Coronary artery (tissue), 2 donors: ENCODE measurements at regions not wholly inside any gene's neighbourhood (a gene's known extent, or its start where the extent isn't known, plus 50 kb on each side); places are given as distances from the start of the nearest gene placed in this dataset.
"Not testable (repeated sequence)": the region's sequence is repeated elsewhere in the genome, so short reads cannot be mapped to it uniquely, and the experiment has no call there.

Experiments
- DNase-seq: peaks from one replicate; pipeline ENCODE4 v3.0.0-alpha.2; 2017; ENCODE audit warnings: low spot score
- H3K27ac ChIP-seq, 2 donors: fragments of 200-600 bp; sonication (generic); one replicate each; pipeline ENCODE4 v1.5.1; 2016 to 2019
- H3K4me3 ChIP-seq: fragments of 200-600 bp; sonication (generic); 2 replicates; pipeline ENCODE4 v1.5.1; 2016; ENCODE audit warnings: mild to moderate bottlenecking, moderate library complexity
- TF ChIP-seq, protein P1 (sequence below): fragments of 200-600 bp; sonication (generic); IDR thresholded peaks from one replicate; pipeline ENCODE4 v1.5.1; 2019; ENCODE audit warnings: antibody characterized with exemption

DNA sequence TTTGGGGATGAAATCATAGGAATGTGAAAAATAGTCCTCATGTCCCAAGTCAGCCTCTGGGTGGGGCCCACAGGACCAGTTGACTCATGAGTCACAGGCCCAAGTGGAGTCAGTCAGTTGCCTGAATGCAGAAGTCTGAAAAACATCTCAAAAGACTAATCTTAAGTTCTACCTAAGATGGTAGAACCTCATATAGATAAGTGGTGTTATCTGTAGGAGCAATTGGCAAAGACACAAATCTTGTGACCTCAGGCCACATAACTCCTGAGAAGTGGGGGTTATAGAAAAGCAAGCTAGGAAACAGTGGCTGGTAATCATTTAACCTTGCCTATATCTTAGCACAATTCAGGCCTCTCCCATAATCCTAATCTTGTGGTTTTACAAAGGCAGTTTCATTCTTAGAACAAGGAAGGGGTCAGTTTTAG lies 257.1 kb upstream of the SPOPL start:
- DNase-seq: no peak
- Histone ChIP-seq H3K27ac (peak overlapping the region; percentile 10 to 90), H3K4me3 (no peak overlapping the region)
- TF ChIP-seq, protein P1, sequence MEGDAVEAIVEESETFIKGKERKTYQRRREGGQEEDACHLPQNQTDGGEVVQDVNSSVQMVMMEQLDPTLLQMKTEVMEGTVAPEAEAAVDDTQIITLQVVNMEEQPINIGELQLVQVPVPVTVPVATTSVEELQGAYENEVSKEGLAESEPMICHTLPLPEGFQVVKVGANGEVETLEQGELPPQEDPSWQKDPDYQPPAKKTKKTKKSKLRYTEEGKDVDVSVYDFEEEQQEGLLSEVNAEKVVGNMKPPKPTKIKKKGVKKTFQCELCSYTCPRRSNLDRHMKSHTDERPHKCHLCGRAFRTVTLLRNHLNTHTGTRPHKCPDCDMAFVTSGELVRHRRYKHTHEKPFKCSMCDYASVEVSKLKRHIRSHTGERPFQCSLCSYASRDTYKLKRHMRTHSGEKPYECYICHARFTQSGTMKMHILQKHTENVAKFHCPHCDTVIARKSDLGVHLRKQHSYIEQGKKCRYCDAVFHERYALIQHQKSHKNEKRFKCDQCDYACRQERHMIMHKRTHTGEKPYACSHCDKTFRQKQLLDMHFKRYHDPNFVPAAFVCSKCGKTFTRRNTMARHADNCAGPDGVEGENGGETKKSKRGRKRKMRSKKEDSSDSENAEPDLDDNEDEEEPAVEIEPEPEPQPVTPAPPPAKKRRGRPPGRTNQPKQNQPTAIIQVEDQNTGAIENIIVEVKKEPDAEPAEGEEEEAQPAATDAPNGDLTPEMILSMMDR: no peak

DNA sequence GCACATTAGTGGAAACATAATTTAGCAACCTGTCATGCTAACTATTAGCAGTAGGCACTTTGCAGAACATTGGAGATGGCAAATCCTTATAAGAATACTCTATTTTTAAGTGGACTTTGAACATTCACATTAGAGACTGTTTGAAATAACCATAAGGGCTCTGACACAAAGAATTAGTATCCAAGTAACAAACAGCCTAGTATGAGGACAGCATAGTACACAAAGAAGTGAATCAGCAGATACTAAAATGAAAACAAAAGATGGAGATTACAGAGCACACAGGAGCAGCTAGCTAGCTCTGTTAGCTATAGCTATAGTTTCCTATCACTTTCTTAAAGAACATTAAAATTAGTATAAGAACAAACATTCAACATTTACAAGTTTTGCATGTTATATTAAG lies 256.3 kb upstream of the SPOPL start:
- TF ChIP-seq, protein P1: no peak
- Histone ChIP-seq H3K4me3 (no peak overlapping the region), H3K27ac (peak overlapping the region; percentile 10 to 90)
- no peak for DNase-seq

DNA sequence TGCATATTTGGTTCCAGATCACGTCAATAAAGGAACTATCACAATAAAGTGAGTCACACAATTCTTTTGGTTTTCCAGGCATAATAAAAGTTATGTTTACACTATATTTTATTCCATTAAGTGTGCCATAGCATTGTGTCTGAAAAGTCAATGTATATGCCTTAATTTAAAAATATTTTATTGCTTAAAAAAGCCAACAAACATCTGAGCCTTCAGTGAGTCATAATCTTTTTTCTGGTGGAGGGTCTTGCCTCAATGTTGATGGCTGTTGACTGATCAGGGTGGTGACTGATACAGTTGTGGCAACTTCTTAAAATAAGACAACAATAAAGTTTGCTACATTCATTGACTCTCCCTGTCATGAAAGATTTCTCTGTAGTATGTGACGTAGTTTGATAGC lies 254.3 kb upstream of the SPOPL start:
- DNase-seq: no peak
- no peak overlapping the region for H3K27ac ChIP-seq
- H3K4me3 ChIP-seq: no peak overlapping the region
- TF ChIP-seq, protein P1: no peak

DNA sequence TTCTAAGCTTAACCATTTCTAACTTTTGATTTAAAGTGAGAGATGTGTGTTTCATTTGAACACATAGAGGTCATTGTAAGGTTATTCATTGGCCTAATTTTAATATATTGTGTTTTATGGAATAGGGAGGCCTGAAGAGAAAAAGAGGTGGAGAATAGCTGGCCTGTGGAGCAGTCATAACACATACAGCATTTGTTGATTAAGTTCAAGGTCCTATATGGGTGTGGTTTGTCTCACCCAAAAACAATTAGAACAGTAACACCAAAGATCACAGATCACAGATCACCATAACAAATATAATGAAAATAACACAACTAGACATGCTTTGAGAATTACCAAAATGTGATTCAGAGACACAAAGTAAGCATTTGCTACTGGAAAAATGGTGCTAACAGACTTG lies 252.4 kb upstream of the SPOPL start:
- H3K4me3 ChIP-seq: no peak overlapping the region
- no peak for DNase-seq
- H3K27ac ChIP-seq: no peak overlapping the region
- TF ChIP-seq, protein P1: no peak

DNA sequence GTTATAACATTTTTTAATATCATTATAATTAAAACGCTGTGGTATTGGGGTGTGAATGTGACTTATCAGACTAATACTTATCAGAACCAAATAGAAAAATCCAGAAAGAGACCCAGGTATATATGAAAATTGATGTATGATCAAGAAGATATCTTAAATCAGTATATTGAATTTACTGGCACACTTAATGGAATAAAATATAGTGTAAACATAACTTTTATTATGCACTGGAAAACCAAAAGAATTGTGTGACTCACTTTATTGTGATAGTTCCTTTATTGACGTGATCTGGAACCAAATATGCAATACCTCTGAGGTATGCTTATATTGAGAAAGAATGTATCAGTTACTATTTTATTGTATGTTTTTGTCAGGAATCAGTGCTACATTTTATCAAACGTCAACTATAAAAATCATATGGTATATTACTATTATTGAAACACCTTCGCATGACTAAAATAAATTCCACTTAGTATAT lies 250.7 kb upstream of the SPOPL start:
- DNase-seq, H3K27ac ChIP-seq, H3K4me3 ChIP-seq: not testable (repeated sequence)

DNA sequence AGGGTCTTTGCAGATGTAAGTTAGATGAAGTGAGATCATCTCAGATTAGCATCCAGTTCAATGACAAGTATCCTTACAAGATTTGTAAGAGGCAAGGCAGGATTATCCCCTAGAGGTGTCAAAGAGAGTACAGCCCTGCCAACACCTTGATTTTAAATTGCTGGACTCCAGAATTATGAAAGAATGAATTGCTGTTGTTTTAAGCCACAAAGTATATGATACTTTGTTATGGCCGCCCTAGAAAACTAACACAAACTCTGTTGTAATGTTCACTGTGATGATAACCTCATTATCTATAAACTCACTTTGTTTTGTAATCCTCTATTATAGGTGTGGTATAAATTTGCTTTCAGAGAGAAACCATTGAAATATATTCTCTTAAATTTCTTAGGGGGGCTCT lies 249.0 kb upstream of the SPOPL start:
- Histone ChIP-seq H3K27ac (no peak overlapping the region), H3K4me3 (no peak overlapping the region)
- no peak for DNase-seq
- TF ChIP-seq, protein P1: no peak

DNA sequence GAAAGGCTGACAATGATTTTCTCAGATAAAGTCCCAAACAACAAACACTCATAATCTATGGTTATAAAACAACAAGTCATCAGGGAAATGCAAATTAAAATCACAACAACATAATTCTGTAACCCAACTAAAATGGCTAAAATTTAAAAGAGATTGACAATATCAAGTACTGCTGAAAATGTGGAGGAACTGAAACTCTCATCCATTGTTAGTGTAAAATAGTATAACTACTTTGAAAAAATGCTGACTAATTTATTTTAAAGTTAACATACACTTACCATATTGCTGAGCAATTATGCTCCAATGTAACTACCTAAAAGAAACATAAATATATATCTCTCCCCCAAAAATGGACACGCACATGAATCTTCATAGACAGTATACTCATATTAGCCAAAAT lies 245.9 kb upstream of the SPOPL start:
- Histone ChIP-seq H3K4me3 (no peak overlapping the region), H3K27ac (no peak overlapping the region)
- no peak for DNase-seq
- TF ChIP-seq, protein P1: no peak
